ENCODE measurements at regions not wholly inside any gene's neighbourhood (a gene's known extent, or its start where the extent isn't known, plus 50 kb on each side); places are given as distances from the start of the nearest gene placed in this dataset.
A peak's percentile ranks its signal among the peaks of the same experiment; 100 is the strongest.

GRCh38 chr5:103793595-103794182 is 231.1 kb upstream of the NUDT12 start:
- Histone ChIP-seq H3K4me1 (ENCODE audit: control insufficient read depth in 1 of 2, insufficient read depth in 2 of 2, low read length in 2 of 2) (no peaks in the 10 kb centered on the region), H4K20me1 (ENCODE audit: insufficient read depth) (no peaks in the 10 kb centered on the region), H3K36me3 (ENCODE audit: control insufficient read depth in 1 of 2, insufficient read depth in 2 of 2, low read length in 2 of 2) (no peaks in the 10 kb centered on the region), H3K4me2 (ENCODE audit: low read length) (no peak overlapping the region), H3K9me2 (ENCODE audit: insufficient read depth) (no peaks in the 10 kb centered on the region), H2AFZ (ENCODE audit: low read depth, low read length, poor library complexity, severe bottlenecking) (no peak overlapping the region), H3K9ac (ENCODE audit: low read length) (no peak overlapping the region), H3K27me3 (ENCODE audit: insufficient read depth, low read length) (no peaks in the 10 kb centered on the region), H3K27ac (ENCODE audit: low read depth, low read length) (no peak overlapping the region), H3K79me2 (ENCODE audit: insufficient read depth, low read length) (no peaks in the 10 kb centered on the region), H3K4me3 (replicated peaks in 1 of 2; ENCODE audit: low read depth in 1 of 2, low read length in 2 of 2) (no peak overlapping the region), H3K9me3 (ENCODE audit: control insufficient read depth in 1 of 2, insufficient read depth in 1 of 2, low read depth in 1 of 2, low read length in 2 of 2) (peaks cover 0 to 5% of the 10 kb centered on the region in 2 experiments)
- CTCF ChIA-PET: no interaction called here
- TF ChIP-seq RAD21 (IDR thresholded peaks at IDR 0.05; ENCODE audit: low read depth) (no peak), POLR2A (IDR thresholded peaks at IDR 0.05; ENCODE audit: borderline replicate concordance, extremely low read depth, insufficient read depth, insufficient read length) (no peak), EZH2 (IDR thresholded peaks at IDR 0.05) (no peak), CBX3 (IDR thresholded peaks at IDR 0.05; ENCODE audit: low read depth) (peak; percentile 42; the same call in 1 of the 2 replicates)
- DNase-seq (ENCODE audit: low read depth, low spot score): no peak
- intact Hi-C loops (cut with micrococcal nuclease): no loop called here
- POLR2A ChIA-PET: no interaction called here
- BruUV-seq (replicated peaks): no TSS peak
- no peak for ATAC-seq
- RAD21 ChIA-PET (ENCODE audit: low non-redundant PET in 1 of 2, low total read pairs in 2 of 2, uncharacterized antibody in 2 of 2, unreplicated experiment in 2 of 2): no interaction called here

GRCh38 chr5:103785569-103785968 is 223.0 kb upstream of the NUDT12 start:
- no peaks in the 10 kb centered on the region for H3K36me3 ChIP-seq (ENCODE audit: control insufficient read depth in 1 of 2, insufficient read depth in 2 of 2, low read length in 2 of 2)
- intact Hi-C loops (cut with micrococcal nuclease): no loop called here
- no peak overlapping the region for H2AFZ ChIP-seq (ENCODE audit: low read depth, low read length, poor library complexity, severe bottlenecking)
- CTCF ChIA-PET: no interaction called here
- no TSS peak for BruUV-seq (replicated peaks)
- no peaks in the 10 kb centered on the region for H3K27me3 ChIP-seq (ENCODE audit: insufficient read depth, low read length)
- TF ChIP-seq JUND (IDR thresholded peaks at IDR 0.05) (no peak), EGR1 (IDR thresholded peaks at IDR 0.05; ENCODE audit: low read depth) (no peak), EZH2phosphoT487 (IDR thresholded peaks at IDR 0.05; ENCODE audit: borderline replicate concordance) (no peak), FOSL1 (IDR thresholded peaks at IDR 0.05; ENCODE audit: low read depth) (no peak)
- H3K27ac ChIP-seq (ENCODE audit: low read depth, low read length): no peak overlapping the region
- POLR2A ChIA-PET: no interaction called here
- ATAC-seq: no peak
- H3K4me3 ChIP-seq (replicated peaks in 1 of 2; ENCODE audit: low read depth in 1 of 2, low read length in 2 of 2): no peak overlapping the region
- RAD21 ChIA-PET (ENCODE audit: low non-redundant PET in 1 of 2, low total read pairs in 2 of 2, uncharacterized antibody in 2 of 2, unreplicated experiment in 2 of 2): no interaction called here
- DNase-seq (ENCODE audit: low read depth, low spot score): no peak
- no peaks in the 10 kb centered on the region for H3K9me2 ChIP-seq (ENCODE audit: insufficient read depth)
- no peak overlapping the region for H3K4me2 ChIP-seq (ENCODE audit: low read length)
- no peaks in the 10 kb centered on the region for H4K20me1 ChIP-seq (ENCODE audit: insufficient read depth)
- no peaks in the 10 kb centered on the region for H3K79me2 ChIP-seq (ENCODE audit: insufficient read depth, low read length)
- no peaks in the 10 kb centered on the region for H3K4me1 ChIP-seq (ENCODE audit: control insufficient read depth in 1 of 2, insufficient read depth in 2 of 2, low read length in 2 of 2)
- no peaks in the 10 kb centered on the region for H3K9me3 ChIP-seq (ENCODE audit: control insufficient read depth in 1 of 2, insufficient read depth in 1 of 2, low read depth in 1 of 2, low read length in 2 of 2)
- H3K9ac ChIP-seq (ENCODE audit: low read length): no peak overlapping the region

Data from HCT116 (cell line).